Heart left ventricle (tissue), 13 donors: ENCODE measurements at regions not wholly inside any gene's neighbourhood (a gene's known extent, or its start where the extent isn't known, plus 50 kb on each side); places are given as distances from the start of the nearest gene placed in this dataset.

Source experiments
- CTCF ChIP-seq, 12 donors: fragments of 200-600 bp; sonication (generic) in 4 of 12; IDR thresholded peaks; one replicate each; pipeline versions ENCODE4 v1.5.0 to v1.8.0; 2018 to 2022; ENCODE audit warnings: antibody characterized with exemption in 12 of 12, mild to moderate bottlenecking in 5 of 12
- POLR2A ChIP-seq, 2 donors: fragments of 450-650 bp; IDR thresholded peaks; one replicate each; pipeline ENCODE4 v1.6.1; 2017; ENCODE audit warnings: antibody characterized with exemption in 2 of 2, mild to moderate bottlenecking in 2 of 2, moderate library complexity in 2 of 2
- donor health status: ischemic (EF 13 %, LVEDD 7.1; RV severe dilation, severe dysfunction).
- donor health status: DM: no; HTN: yes; CAD: no.
- donor health status: DM: no; HTN: no; CAD: no.
- donor health status: ischemic (EF 25% LVEDD 6.9; RV normal size, moderate dysfunction).
- donor health status: ischemic (EF 25% LVEDD 5.7; RV mildly dilated, moderate dysfunction).
- donor health status: ischemic (EF 35%, LVEDD 5.7; RV mildly dilated, moderate dysfunction).
- donor health status: nonischemic (EF 11% LVEDD 7.7; RV severe dilation, severe dysfunction).
- donor health status: DM: yes; HTN: yes; CAD: no.
- donor health status: PGD.
- donor health status: ischemic (EF 29% LVEDD 5.4; RV normal size, mild dysfunction).
- donor health status: nonischemic (EF 23%, LVEDD 6.1; RV moderate dilation, normal function).

DNA sequence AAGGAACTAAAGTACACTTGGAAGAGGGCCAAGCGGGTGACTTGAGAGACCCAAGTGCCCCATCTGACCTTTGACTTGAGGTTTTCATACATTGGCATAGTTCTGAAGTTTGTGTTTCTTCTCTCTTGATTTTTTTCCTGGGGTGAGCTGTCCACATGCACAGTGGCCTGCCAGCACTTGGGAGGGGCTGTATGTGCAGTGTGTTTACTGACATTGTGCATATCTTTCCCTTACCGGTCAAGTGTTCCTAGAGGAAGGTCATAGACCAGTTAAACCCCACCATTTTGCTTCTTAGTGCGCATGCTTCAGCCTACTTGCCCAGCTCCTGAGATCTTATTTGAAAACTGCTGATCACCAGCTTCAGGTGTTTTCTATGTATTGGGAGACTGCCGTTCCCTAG, 435.2 kb upstream of the KAZN start:
- no peak for TF ChIP-seq POLR2A (IDR thresholded peaks at IDR 0.05)
- TF ChIP-seq CTCF (IDR thresholded peaks at IDR 0.05), result no peak
